DOHH2 (cell line): ENCODE measurements at regions not wholly inside any gene's neighbourhood (a gene's known extent, or its start where the extent isn't known, plus 50 kb on each side); places are given as distances from the start of the nearest gene placed in this dataset.

ENCODE experiments used
- H3F3A ChIP-seq: fragments of 200-600 bp; sonication (generic), shearing (Covaris generic); 2 replicates; pipeline ENCODE4 v1.6.0; 2016; ENCODE audit warnings: antibody characterized with exemption, mild to moderate bottlenecking; ENCODE audit not compliant: control insufficient read depth, insufficient read depth
- H3K27ac ChIP-seq: fragments of 200-600 bp; sonication (generic); 2 replicates; pipeline ENCODE4 v1.5.1; 2014; ENCODE audit warnings: low read depth, mild to moderate bottlenecking, low read length, moderate library complexity
- H3K27me3 ChIP-seq: fragments of 200-600 bp; sonication (generic); 2 replicates; pipeline ENCODE4 v1.6.1; 2014; ENCODE audit warnings: mild to moderate bottlenecking, low read length, mixed read lengths; ENCODE audit not compliant: control insufficient read depth
- H3K36me3 ChIP-seq: fragments of 200-600 bp; sonication (generic); 2 replicates; pipeline ENCODE4 v1.6.1; 2014; ENCODE audit warnings: mild to moderate bottlenecking, low read length, moderate library complexity, mixed read lengths; ENCODE audit not compliant: control insufficient read depth
- H3K4me1 ChIP-seq: fragments of 200-600 bp; sonication (generic); 2 replicates; pipeline ENCODE4 v1.6.1; 2014; ENCODE audit warnings: mild to moderate bottlenecking, low read length, mixed read lengths; ENCODE audit not compliant: control insufficient read depth
- H3K4me2 ChIP-seq: fragments of 200-600 bp; sonication (generic); 2 replicates; pipeline ENCODE4 v1.6.0; 2014; ENCODE audit warnings: mild to moderate bottlenecking, low read length, moderate library complexity
- H3K4me3 ChIP-seq: fragments of 200-600 bp; sonication (generic); 2 replicates; pipeline ENCODE4 v1.5.1; 2014; ENCODE audit warnings: mild to moderate bottlenecking, low read length, mixed read lengths
- H3K79me2 ChIP-seq: fragments of 200-600 bp; sonication (generic); 2 replicates; pipeline ENCODE4 v1.6.1; 2014; ENCODE audit warnings: mild to moderate bottlenecking, low read length, mixed read lengths; ENCODE audit not compliant: control insufficient read depth
- H3K9me2 ChIP-seq: fragments of 200-600 bp; sonication (generic); replicated peaks from 2 replicates; pipeline ENCODE4 v1.6.1; 2014; ENCODE audit warnings: mild to moderate bottlenecking, low read length, mixed read lengths; ENCODE audit not compliant: control insufficient read depth
- H3K9me3 ChIP-seq: fragments of 200-600 bp; sonication (generic); 2 replicates; pipeline ENCODE4 v1.6.1; 2014; ENCODE audit warnings: antibody characterized with exemption, low read length, mixed read lengths; ENCODE audit not compliant: control insufficient read depth, insufficient read depth
- H4K20me1 ChIP-seq: fragments of 200-600 bp; sonication (generic); 2 replicates; pipeline ENCODE4 v1.6.0; 2014; ENCODE audit warnings: low read depth, mild to moderate bottlenecking, antibody characterized with exemption, low read length, moderate library complexity; ENCODE audit not compliant: control insufficient read depth, insufficient read depth
- CTCF ChIP-seq: fragments of 200-600 bp; sonication (generic); IDR thresholded peaks from one replicate; pipeline ENCODE4 v1.5.1; 2014; ENCODE audit warnings: antibody characterized with exemption, mild to moderate bottlenecking, low read depth, low read length; ENCODE audit not compliant: poor library complexity, severe bottlenecking
- EZH2phosphoT487 ChIP-seq: fragments of 200-600 bp; sonication (generic); IDR thresholded peaks from 2 replicates; pipeline ENCODE4 v1.6.1; 2017; ENCODE audit warnings: borderline replicate concordance, mild to moderate bottlenecking, antibody characterized with exemption, low read length, moderate library complexity, mixed read lengths

GRCh38 chr17:72530454-72530853 lies 409.6 kb downstream of the SOX9 start:
- Histone ChIP-seq H3K27ac (no peak overlapping the region), H3K36me3 (no peaks in the 10 kb centered on the region), H3K4me3 (no peak overlapping the region), H3K4me2 (no peak overlapping the region), H3K4me1 (no peaks in the 10 kb centered on the region), H3K9me2 (no peaks in the 10 kb centered on the region), H3F3A (no peaks in the 10 kb centered on the region), H3K27me3 (no peaks in the 10 kb centered on the region), H3K79me2 (no peaks in the 10 kb centered on the region), H3K9me3 (no peaks in the 10 kb centered on the region), H4K20me1 (no peaks in the 10 kb centered on the region)
- no peak for TF ChIP-seq CTCF
- no peak for TF ChIP-seq EZH2phosphoT487

GRCh38 chr17:72531729-72532128 lies 410.9 kb downstream of the SOX9 start:
- no peaks in the 10 kb centered on the region for H3K9me2 ChIP-seq
- no peak overlapping the region for H3K27ac ChIP-seq
- H3K4me1 ChIP-seq: no peaks in the 10 kb centered on the region
- no peaks in the 10 kb centered on the region for H3K79me2 ChIP-seq
- H3K36me3 ChIP-seq: no peaks in the 10 kb centered on the region
- no peaks in the 10 kb centered on the region for H3F3A ChIP-seq
- no peak overlapping the region for H3K4me2 ChIP-seq
- H4K20me1 ChIP-seq: no peaks in the 10 kb centered on the region
- H3K27me3 ChIP-seq: no peaks in the 10 kb centered on the region
- TF ChIP-seq CTCF (no peak), EZH2phosphoT487 (no peak)
- no peaks in the 10 kb centered on the region for H3K9me3 ChIP-seq
- H3K4me3 ChIP-seq: no peak overlapping the region

- H3K9me2 ChIP-seq: no peaks in the 10 kb centered on the region
- H3K9me3 ChIP-seq: no peaks in the 10 kb centered on the region
- H3K4me1 ChIP-seq: no peaks in the 10 kb centered on the region
- H3K27me3 ChIP-seq: no peaks in the 10 kb centered on the region; the same call in 1 of the 2 replicates
- TF ChIP-seq EZH2phosphoT487 (no peak), CTCF (no peak)
- H3K4me2 ChIP-seq: no peak overlapping the region
- no peaks in the 10 kb centered on the region for H3K79me2 ChIP-seq
- H3K36me3 ChIP-seq: no peaks in the 10 kb centered on the region
- H3K4me3 ChIP-seq: no peak overlapping the region
- no peaks in the 10 kb centered on the region for H4K20me1 ChIP-seq
- H3F3A ChIP-seq: no peaks in the 10 kb centered on the region
- no peak overlapping the region for H3K27ac ChIP-seq
These were observed 413.4 kb downstream of the SOX9 start for GRCh38 chr17:72534265-72534664.

- Histone ChIP-seq H3K9me2 (no peaks in the 10 kb centered on the region), H3F3A (no peaks in the 10 kb centered on the region), H3K9me3 (no peaks in the 10 kb centered on the region), H3K27ac (no peak overlapping the region), H3K4me2 (no peak overlapping the region), H3K4me1 (no peaks in the 10 kb centered on the region), H3K79me2 (no peaks in the 10 kb centered on the region), H4K20me1 (no peaks in the 10 kb centered on the region), H3K36me3 (no peaks in the 10 kb centered on the region), H3K4me3 (no peak overlapping the region), H3K27me3 (peaks cover 4% of the 10 kb centered on the region)
- TF ChIP-seq CTCF: no peak
- TF ChIP-seq EZH2phosphoT487: no peak
These were observed 414.0 kb downstream of the SOX9 start for GRCh38 chr17:72534776-72535175.
